SKM-1 (cell line): ENCODE measurements at regions not wholly inside any gene's neighbourhood (a gene's known extent, or its start where the extent isn't known, plus 50 kb on each side); places are given as distances from the start of the nearest gene placed in this dataset.
"Not testable (repeated sequence)": the region's sequence is repeated elsewhere in the genome, so short reads cannot be mapped to it uniquely, and the experiment has no call there.

Experiments
- DNase-seq: peaks from one replicate; lab custom pipeline; 2025; ENCODE audit not compliant: unreplicated experiment; lab: John Stamatoyannopoulos, UW

DNA sequence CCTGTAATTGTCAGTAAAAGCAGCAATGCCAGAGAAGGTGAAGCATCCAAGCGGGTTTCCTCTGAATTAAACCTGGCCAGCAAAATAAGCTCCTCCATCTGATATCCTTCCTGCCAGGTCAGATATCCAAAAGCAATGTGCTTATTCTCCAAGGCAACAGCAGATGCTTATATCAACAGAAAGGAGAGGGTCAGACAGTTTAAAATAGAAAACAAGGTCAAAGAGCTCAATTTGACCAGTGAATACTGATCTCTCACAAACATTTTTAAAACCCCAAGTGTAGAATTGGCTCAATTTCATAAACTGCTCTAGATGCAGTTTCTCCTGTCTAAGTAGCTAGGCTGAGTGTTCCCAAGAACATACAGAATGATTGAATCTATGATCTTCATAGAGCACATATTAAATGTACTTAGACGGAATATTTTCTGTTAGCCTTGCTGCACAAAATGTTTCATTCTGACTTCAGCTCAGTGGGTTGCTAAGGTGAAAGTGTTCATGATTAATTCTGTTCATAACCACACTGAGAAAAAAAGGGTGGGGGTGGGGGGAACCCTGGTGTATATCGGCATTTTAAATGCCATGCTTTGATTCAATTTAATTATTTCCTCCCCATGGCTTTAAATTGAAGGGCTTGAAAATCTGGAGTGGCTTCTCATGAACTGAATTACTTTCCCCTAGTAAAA is 174.2 kb upstream of the ARHGAP20 start:
- DNase-seq, result no peak

DNA sequence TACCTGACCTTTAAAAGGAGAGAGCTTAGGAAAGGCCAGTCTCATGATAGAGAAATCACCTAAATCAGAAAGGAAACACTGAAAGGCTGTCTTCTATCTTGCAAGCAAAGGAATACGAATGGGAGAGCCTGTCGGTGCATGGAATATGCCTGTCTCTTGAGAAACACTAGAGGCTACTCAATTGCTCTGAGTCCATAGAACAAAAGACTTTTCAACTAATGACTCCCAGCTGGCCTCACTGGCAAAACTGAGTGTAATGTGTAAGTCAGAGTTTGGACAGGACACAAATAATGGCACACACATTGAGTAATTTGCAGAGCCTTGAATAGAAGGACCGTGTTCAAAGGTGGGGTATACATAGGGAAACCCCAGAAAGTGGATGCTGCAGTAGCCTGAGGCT is 171.0 kb upstream of the ARHGAP20 start:
- DNase-seq, result no peak

DNA sequence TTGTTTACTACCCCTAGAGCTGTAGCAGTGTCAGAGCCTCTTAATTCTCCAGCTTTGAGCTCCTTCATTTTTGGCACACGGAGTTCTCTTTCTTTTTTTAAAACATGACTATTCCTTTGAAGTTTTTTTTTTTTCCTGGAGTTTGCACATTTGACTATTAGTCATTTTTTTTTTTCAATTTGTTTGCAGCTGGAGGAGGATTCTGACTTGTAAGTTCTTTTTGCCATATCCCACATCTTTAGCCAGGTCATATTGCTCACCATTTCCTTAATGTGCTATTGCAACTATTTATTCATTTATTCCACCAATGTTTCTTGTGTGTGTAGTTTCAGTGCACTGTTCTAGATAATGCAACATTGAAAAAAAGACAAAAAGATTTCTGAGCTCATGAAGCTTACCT is 166.3 kb upstream of the ARHGAP20 start:
- no peak for DNase-seq

DNA sequence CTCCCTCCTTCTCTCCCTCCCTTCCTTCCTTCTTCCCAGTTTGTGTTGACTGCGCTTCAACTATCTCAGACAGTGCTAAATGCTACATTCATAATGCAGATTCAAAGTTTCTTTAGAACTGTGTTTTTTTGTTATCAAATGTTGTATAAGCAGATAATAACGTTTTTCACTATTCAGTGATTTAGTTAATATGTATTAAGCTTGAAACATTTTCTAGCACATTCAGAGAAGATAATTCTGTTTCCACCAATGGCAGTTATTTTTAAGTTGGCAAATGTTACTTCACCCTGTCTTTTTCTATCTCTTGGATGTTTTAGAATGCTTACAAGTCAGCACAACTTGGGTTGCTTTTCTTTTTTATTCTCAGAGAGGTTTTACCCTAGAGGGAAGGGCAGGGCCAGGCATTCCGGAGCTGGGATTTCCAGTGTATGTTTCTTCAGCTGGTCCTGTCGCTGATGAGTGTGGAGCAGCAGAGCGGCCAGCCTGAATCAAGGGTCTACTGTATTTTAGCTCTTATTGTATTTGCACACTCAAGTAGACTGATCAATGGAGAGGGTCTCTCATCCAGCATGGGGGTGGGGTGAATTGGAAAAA is 162.3 kb upstream of the ARHGAP20 start:
- no peak for DNase-seq

DNA sequence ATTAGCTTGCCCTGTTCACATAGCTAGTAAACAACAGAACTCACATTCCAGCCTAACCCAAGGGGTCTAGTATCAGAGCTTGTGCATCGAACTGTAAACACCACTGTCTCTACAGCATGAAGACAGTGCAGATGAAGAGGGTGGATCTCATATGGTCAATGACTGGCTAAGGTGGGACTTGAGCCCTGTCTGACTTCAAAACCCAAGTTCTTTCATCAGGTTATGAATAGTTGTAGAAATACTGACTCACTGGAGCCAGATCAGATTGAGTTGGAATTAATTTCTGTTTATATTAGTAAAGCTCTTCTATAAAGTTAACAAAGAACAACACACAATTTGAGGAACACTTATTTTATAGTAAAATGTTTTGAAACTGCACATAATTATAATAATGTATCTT is 161.7 kb upstream of the ARHGAP20 start:
- no peak for DNase-seq

DNA sequence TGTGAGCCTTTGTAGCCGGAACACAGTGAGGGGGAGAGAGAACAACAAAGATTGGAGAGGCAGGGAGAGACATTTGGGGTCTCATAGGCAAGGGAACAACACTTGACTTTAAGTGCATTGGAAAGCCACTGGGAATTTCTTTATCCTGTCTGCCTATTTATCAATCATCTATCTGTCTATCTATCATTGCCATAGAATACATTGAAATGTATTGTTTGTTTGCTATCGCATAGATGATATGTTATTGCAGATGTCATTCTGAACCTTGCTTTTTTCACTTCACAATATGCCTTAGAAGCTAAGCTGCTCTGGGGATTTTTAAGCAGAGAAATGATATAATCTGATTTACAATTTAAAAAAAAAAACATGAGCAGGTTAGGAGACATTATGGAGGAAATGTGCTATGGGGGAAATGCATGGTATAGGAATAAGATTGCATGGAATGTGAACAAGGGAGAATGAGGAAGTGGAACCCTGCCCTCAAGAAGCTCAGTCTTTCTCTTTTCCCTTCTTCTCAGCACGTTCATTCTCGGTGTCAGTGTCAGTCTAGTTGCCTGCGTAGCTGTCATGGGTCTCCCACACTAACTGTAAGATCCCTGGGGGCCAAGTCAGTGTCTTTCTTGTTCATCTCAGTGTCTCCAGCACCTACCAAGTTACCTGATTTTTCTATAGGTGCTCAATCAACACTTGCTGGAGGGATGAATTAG is 158.7 kb upstream of the ARHGAP20 start:
- no peak for DNase-seq

DNA sequence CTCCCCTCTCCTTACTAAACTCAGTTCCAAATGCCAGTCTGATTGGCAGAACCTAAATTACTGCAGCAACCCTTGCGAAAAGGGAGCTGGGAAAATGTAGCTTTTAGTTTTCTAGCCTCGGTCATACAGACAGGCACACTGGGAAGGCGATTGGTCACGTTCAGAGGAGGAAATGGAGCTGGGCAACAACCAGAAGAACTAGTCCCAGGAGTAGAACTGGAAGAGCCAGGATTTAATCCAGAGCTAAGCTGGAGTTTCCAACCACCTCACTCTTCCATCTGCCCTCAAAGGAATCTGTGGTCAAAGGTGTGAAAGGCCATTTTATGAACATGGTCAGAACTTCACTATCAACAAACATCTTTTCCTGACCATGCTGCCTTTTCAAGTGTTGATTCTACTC is 155.7 kb upstream of the ARHGAP20 start:
- DNase-seq, result no peak

- DNase-seq, result no peak
Measured at GRCh38 chr11:110866081-110866480, 153.8 kb upstream of the ARHGAP20 start.

DNA sequence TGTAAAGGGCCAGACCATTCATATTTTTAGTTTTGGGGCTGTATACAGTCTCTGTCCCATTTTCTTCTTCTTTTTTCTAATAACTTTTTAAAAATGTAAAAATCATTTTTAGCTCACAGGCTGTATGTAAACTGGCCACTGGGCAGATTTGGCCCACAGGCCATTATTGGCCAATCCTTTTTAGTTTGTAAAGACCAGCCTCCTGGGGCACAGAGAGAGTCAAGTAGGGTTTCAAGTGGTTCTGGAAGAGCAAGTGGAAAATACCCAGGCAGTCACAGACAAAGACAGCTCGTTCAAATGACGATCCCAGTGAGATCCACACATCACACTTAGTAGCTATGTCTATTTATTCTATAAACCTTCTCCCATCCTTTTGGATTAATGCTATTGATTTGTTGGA is 150.2 kb upstream of the ARHGAP20 start:
- no peak for DNase-seq

GRCh38 chr11:110860461-110860860 is 148.2 kb upstream of the ARHGAP20 start:
- DNase-seq, result no peak

GRCh38 chr11:110859998-110860397 is 147.8 kb upstream of the ARHGAP20 start:
- DNase-seq, result no peak

DNA sequence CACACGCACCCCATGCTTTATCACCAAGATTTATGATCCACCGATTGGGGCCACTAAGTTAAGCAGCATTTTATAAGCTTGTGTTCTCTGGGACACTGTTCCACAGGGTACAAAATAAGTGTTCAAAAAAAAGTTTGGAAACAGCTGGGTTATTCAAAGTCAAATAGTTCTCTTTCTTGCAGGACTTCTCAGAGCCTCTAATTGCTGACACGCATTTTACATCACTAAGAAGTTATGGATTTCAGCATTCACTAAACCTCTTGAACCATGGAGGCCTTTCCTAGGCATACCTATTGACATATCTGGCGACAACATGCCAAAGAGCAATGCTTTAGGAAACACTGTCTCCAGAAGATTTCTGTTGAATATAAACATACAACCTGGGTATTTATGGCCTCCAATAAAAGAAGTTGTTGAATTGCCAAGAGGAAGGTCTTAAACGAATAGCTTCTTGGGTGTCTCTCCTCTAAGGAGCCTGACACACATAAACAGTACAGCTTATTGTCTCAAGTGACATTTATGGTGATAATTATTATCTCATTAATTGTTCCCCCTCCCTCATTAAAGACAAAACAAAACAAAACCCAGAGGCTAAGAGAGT is 147.1 kb upstream of the ARHGAP20 start:
- no peak for DNase-seq

- DNase-seq, result no peak
Measured at GRCh38 chr11:110858547-110858921, 146.3 kb upstream of the ARHGAP20 start.

DNA sequence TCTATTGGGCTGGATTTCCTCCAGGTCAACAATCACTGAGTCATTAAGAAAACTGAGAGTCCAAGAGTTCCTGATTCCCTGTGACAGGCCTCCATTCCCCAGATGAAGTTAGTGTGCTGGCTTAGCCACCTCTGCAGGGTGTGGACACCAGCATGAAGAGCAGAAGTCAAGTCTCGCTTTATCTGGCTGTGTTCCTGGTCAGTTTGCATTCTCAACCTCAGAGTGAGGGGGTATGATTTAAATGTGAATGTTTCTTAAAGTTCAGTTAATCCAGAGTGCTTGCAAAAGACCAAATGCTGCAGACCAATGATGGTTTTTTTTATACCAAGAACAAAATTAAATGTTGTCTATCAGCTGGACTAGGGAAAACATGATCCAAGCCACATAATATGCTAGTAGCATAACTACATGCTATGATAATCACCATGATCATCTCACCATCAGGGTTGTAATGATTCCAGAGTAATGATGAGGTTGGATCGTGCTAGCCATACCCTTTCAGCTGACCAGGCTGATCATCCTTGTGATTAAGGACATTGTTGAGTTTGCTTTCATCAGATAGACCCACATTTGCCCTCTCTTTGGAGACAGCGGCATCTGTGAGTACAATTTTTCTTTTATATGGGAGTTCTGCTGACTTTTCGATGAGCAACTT is 145.8 kb upstream of the ARHGAP20 start:
- no peak for DNase-seq

- DNase-seq, result no peak
Measured at GRCh38 chr11:110856996-110857812, 145.0 kb upstream of the ARHGAP20 start.

DNA sequence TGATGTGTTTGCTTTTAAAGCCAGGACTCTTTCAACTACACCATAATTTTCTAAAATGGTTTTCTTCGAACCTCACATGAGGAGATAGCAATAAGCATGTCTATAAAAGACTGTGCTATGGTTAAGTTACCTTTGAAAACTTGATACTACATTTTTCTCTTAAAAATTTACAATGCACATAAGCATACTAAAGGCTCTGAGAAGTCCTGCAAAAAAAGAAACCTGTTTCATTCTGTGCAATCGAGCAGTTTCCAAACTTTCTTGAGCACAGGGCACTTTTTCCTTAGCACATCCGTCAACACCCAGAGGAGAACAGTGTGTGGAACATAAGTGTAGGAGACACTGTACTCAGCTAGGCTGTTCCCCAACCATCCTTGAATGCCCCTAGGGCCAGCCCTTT is 144.1 kb upstream of the ARHGAP20 start:
- DNase-seq, result no peak

GRCh38 chr11:110855191-110855590 is 143.0 kb upstream of the ARHGAP20 start:
- no peak for DNase-seq

DNA sequence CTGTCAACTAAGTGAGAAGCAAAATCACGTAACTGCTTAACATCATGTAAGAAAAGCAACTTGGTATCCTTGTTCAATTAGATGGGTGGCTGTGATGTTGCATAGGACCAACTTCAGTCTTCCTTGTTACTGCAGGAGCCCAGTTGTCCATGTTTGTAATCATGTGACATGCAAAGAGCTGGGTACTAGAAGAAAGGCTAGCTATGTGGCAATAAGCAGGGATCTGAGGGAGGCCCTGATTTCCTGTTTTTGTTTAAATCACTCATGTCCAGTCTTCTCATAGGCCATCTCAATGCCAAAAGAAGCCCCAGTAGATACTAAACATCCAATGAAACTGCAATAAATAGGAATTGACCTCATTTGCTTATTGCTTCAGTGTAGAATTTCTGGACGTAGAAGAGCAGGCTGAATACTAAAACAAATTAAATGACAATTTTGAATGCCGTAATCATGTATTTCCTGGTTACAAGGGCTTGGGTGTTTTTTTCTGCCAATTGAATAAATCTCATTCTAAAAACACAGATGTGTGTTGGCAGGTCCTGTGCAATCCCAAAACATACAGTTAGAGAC is 140.8 kb upstream of the ARHGAP20 start:
- no peak for DNase-seq

DNA sequence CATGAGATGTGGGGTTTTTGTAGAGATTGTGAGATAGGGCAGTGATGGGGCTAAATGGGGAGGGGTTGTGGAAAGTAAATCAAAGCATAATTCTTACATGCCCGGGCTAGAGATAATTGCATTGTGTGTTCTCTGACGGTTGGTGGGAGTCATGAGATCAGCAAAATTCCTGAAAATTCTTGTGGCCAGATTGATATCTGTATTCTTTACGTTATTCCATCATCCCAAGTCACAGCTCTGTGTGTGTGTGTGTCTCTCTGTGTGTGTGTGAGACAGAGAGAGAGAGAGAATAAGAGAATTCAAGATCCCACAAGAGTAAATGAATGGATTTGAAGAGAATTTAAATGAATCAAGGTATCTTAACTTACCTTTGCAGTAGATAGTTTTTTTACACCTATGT is 138.6 kb upstream of the ARHGAP20 start:
- DNase-seq, result no peak

DNA sequence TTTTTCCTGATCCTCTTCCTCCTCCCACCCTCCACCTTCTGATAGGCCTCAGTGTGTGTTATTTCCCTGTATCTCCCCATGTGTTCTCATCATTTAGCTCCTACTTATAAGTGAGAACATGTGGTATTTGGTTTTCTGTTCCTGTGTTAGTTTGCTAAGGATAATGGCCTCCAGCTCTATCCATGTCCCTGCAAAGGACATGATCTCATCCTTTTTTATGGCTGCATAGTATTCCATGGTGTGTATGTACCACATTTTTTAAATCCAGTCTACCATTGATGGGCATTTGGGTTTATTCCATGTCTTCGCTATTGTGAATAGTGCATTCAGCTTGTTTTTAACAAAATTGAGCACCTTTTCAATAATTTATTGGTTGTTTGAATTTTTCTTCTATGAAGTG is 130.8 kb upstream of the ARHGAP20 start:
- not testable (repeated sequence) for DNase-seq
